ENCODE measurements at regions not wholly inside any gene's neighbourhood (a gene's known extent, or its start where the extent isn't known, plus 50 kb on each side); places are given as distances from the start of the nearest gene placed in this dataset.
A peak's percentile ranks its signal among the peaks of the same experiment; 100 is the strongest.

- Mint-ChIP-seq H3K4me3 (no peak overlapping the region), H3K27ac (no peak overlapping the region; a peak in 1 of 7 replicates), H3K36me3 (ENCODE audit: insufficient read depth in 1 of 3, low read depth in 3 of 3) (no peaks in the 10 kb centered on the region), H3K9me3 (no peaks in the 10 kb centered on the region), H3K4me1 (peaks cover 2 to 3% of the 10 kb centered on the region in 2 experiments; a peak in 1 of 4 replicates), H3K27me3 (ENCODE audit: low read depth) (no peaks in the 10 kb centered on the region)
- no peaks in the 10 kb centered on the region for H3K9me3 ChIP-seq (ENCODE audit: control insufficient read depth, low read depth, low read length)
- H3K79me2 ChIP-seq (ENCODE audit: insufficient read depth, low read length), result no peaks in the 10 kb centered on the region
- H2BK12ac ChIP-seq (ENCODE audit: insufficient read length, low read depth, low read length), result no peak overlapping the region
- H4K5ac ChIP-seq (ENCODE audit: insufficient read length, low read depth, low read length), result no peak overlapping the region
- no peak overlapping the region for H2BK120ac ChIP-seq (ENCODE audit: low read depth, low read length, poor library complexity, severe bottlenecking)
- no peaks in the 10 kb centered on the region for H3K4me1 ChIP-seq (ENCODE audit: insufficient read depth, low read length)
- no peak overlapping the region for H3K23ac ChIP-seq (ENCODE audit: insufficient read length, low read depth, low read length)
- H3K14ac ChIP-seq (ENCODE audit: insufficient read depth, low read length), result no peak overlapping the region
- no peak overlapping the region for H2BK5ac ChIP-seq (ENCODE audit: insufficient read length, low read length)
- H3T11ph ChIP-seq (ENCODE audit: low read length), result no peak overlapping the region
- no peaks in the 10 kb centered on the region for H4K20me1 ChIP-seq (ENCODE audit: control insufficient read depth, insufficient read depth, insufficient read length)
- peak; percentile 68 for DNase-seq
- H3K4me2 ChIP-seq (ENCODE audit: insufficient read depth, insufficient read length, low read length), result no peak overlapping the region
- H3K27ac ChIP-seq (ENCODE audit: insufficient read length, low read depth, low read length), result no peak overlapping the region
- no peak overlapping the region for H4K8ac ChIP-seq (replicated peaks; ENCODE audit: insufficient read length, low read depth, low read length)
- no peak overlapping the region for H2AFZ ChIP-seq (ENCODE audit: low read length)
- H3K9ac ChIP-seq (ENCODE audit: extremely low read depth, insufficient read length, low read length), result no peak overlapping the region
- no CpG with 5 or more reads among the region's 3 CpGs for WGBS (ENCODE audit: extremely low coverage, insufficient read length, low lambda C conversion rate)
- H3K23me2 ChIP-seq (ENCODE audit: insufficient read length, low read depth, low read length, poor library complexity, severe bottlenecking), result no peaks in the 10 kb centered on the region
- H4K91ac ChIP-seq (ENCODE audit: insufficient read length, low read depth, low read length), result no peak overlapping the region
- H3K18ac ChIP-seq (ENCODE audit: insufficient read length, low read depth, low read length), result no peak overlapping the region
- H3K56ac ChIP-seq (ENCODE audit: insufficient read length, low read depth, low read length), result no peak overlapping the region
- no peak overlapping the region for H2BK15ac ChIP-seq (ENCODE audit: low read depth, low read length)
- no peak overlapping the region for H2BK20ac ChIP-seq (ENCODE audit: low read depth, low read length, poor library complexity, severe bottlenecking)
- peak; percentile 87 for TF ChIP-seq CTCF (conservative IDR thresholded peaks at IDR 0.05)
- no peaks in the 10 kb centered on the region for H3K27me3 ChIP-seq (ENCODE audit: insufficient read depth, low read length)
- no peak overlapping the region for H2AK5ac ChIP-seq (ENCODE audit: insufficient read length, low read length)
- no peak overlapping the region for H3K4ac ChIP-seq (ENCODE audit: low read depth, low read length)
- H3K79me1 ChIP-seq (ENCODE audit: insufficient read depth, low read depth, low read length, poor library complexity, severe bottlenecking), result no peaks in the 10 kb centered on the region
Observed at GRCh38 chr2:204177977-204178522, 241.5 kb downstream of the ICOS start.

Measured in H9 (cell line).